ENCODE measurements at regions not wholly inside any gene's neighbourhood (a gene's known extent, or its start where the extent isn't known, plus 50 kb on each side); places are given as distances from the start of the nearest gene placed in this dataset.

- TF ChIP-seq CTCF (IDR thresholded peaks at IDR 0.05) (no peak), POLR2A (IDR thresholded peaks at IDR 0.05) (no peak)
Measured at GRCh38 chr10:64036321-64036930, 515.2 kb downstream of the REEP3 start.

All from body of pancreas (tissue), 4 donors.